ENCODE measurements at regions not wholly inside any gene's neighbourhood (a gene's known extent, or its start where the extent isn't known, plus 50 kb on each side); places are given as distances from the start of the nearest gene placed in this dataset.
"Not testable (repeated sequence)": the region's sequence is repeated elsewhere in the genome, so short reads cannot be mapped to it uniquely, and the experiment has no call there.

- in situ Hi-C loops (cut with HindIII; ENCODE audit: extremely low pct_ligation_motif_present, low pct_unique_long_range_greater_than_20kb), result no loop called here
- H3K27me3 ChIP-seq (ENCODE audit: control insufficient read depth in 1 of 2, insufficient read depth in 2 of 2, low read length in 2 of 2), result no peaks in the 10 kb centered on the region
- H3K4me1 ChIP-seq (ENCODE audit: insufficient read depth, low read length), result no peaks in the 10 kb centered on the region
- H3K36me3 ChIP-seq (replicated peaks in 1 of 2; ENCODE audit: control insufficient read depth in 1 of 2, insufficient read depth in 2 of 2, low read length in 2 of 2), result no peaks in the 10 kb centered on the region
- no peaks in the 10 kb centered on the region for H3K79me2 ChIP-seq (ENCODE audit: insufficient read depth, low read length)
- TF ChIP-seq E2F1 (CRISPR knock-in tag; IDR thresholded peaks at IDR 0.05), result no peak
- TF ChIP-seq MAFG (CRISPR knock-in tag; IDR thresholded peaks at IDR 0.05), result no peak
- TF ChIP-seq PHF21A (CRISPR knock-in tag; IDR thresholded peaks at IDR 0.05), result no peak
- intact Hi-C loops (cut with micrococcal nuclease; ENCODE audit: unreplicated experiment), result no loop called here
- H2AFZ ChIP-seq (ENCODE audit: low read length), result no peak overlapping the region
- BruUV-seq (replicated peaks), result no TSS peak
- no peaks in the 10 kb centered on the region for H4K20me1 ChIP-seq (ENCODE audit: insufficient read depth, low read length)
- H3K4me2 ChIP-seq (ENCODE audit: low read depth, low read length), result no peak overlapping the region
- ATAC-seq (no peak), DNase-seq (ENCODE audit: low spot score) (no peak), FAIRE-seq (no peak)
- WGBS (ENCODE audit: low lambda C conversion rate), result under 1% methylated on average over 3 of the region's 3 CpGs
- no peaks in the 10 kb centered on the region for H3K9me3 ChIP-seq (ENCODE audit: low read length)
- no peak overlapping the region for H3K27ac ChIP-seq (ENCODE audit: extremely low read length, insufficient read depth, low read length)
- ChIA-PET POLR2A (no interaction called here), CTCF (ENCODE audit: low intra/inter-chr PET ratio, low total read pairs) (no interaction called here)
- no peak overlapping the region for H3K4me3 ChIP-seq (replicated peaks in 1 of 3; ENCODE audit: insufficient read depth in 1 of 3, low read depth in 2 of 3, low read length in 3 of 3)
- H3K9ac ChIP-seq (ENCODE audit: insufficient read depth, low read depth, low read length), result no peak overlapping the region
Measured at GRCh38 chr9:102479191-102479590, 515.9 kb upstream of the CYLC2 start.

- H3K9me3 ChIP-seq (ENCODE audit: low read length), result no peaks in the 10 kb centered on the region
- in situ Hi-C loops (cut with HindIII; ENCODE audit: extremely low pct_ligation_motif_present, low pct_unique_long_range_greater_than_20kb), result no loop called here
- no peak overlapping the region for H3K9ac ChIP-seq (ENCODE audit: insufficient read depth, low read depth, low read length)
- CTCF ChIA-PET (ENCODE audit: low intra/inter-chr PET ratio, low total read pairs), result no interaction called here
- H3K4me1 ChIP-seq (ENCODE audit: insufficient read depth, low read length), result no peaks in the 10 kb centered on the region
- intact Hi-C loops (cut with micrococcal nuclease; ENCODE audit: unreplicated experiment), result no loop called here
- WGBS (ENCODE audit: low lambda C conversion rate), result 5% methylated on average over 2 of the region's 2 CpGs
- H3K27me3 ChIP-seq (ENCODE audit: control insufficient read depth in 1 of 2, insufficient read depth in 2 of 2, low read length in 2 of 2), result no peaks in the 10 kb centered on the region
- POLR2A ChIA-PET, result no interaction called here
- DNase-seq (ENCODE audit: low spot score), result no peak
- H3K4me3 ChIP-seq (replicated peaks in 1 of 3; ENCODE audit: insufficient read depth in 1 of 3, low read depth in 2 of 3, low read length in 3 of 3), result no peak overlapping the region
- H3K79me2 ChIP-seq (ENCODE audit: insufficient read depth, low read length), result no peaks in the 10 kb centered on the region
- H3K4me2 ChIP-seq (ENCODE audit: low read depth, low read length), result no peak overlapping the region
- H2AFZ ChIP-seq (ENCODE audit: low read length), result no peak overlapping the region
- FAIRE-seq, result no peak
- TF ChIP-seq ZNF577 (CRISPR knock-in tag; IDR thresholded peaks at IDR 0.05; ENCODE audit: borderline replicate concordance, low read depth), result no peak
- TF ChIP-seq TFDP2 (CRISPR knock-in tag; IDR thresholded peaks at IDR 0.05), result no peak
- no peak for TF ChIP-seq SMYD3 (CRISPR knock-in tag; IDR thresholded peaks at IDR 0.05)
- TF ChIP-seq ZNF160 (CRISPR knock-in tag; IDR thresholded peaks at IDR 0.05), result no peak
- TF ChIP-seq E2F2 (CRISPR knock-in tag; IDR thresholded peaks at IDR 0.05; ENCODE audit: borderline replicate concordance), result no peak
- H4K20me1 ChIP-seq (ENCODE audit: insufficient read depth, low read length), result no peaks in the 10 kb centered on the region
- no peak for ATAC-seq
- BruUV-seq (replicated peaks), result no TSS peak
- H3K27ac ChIP-seq (ENCODE audit: extremely low read length, insufficient read depth, low read length), result no peak overlapping the region
- no peaks in the 10 kb centered on the region for H3K36me3 ChIP-seq (replicated peaks in 1 of 2; ENCODE audit: control insufficient read depth in 1 of 2, insufficient read depth in 2 of 2, low read length in 2 of 2)
Measured at GRCh38 chr9:102474357-102474756, 520.8 kb upstream of the CYLC2 start.

GRCh38 chr9:102469430-102469829 lies 525.7 kb upstream of the CYLC2 start:
- H3K27me3 ChIP-seq (ENCODE audit: control insufficient read depth in 1 of 2, insufficient read depth in 2 of 2, low read length in 2 of 2); DNase-seq (ENCODE audit: low spot score); H3K4me3 ChIP-seq (replicated peaks in 1 of 3; ENCODE audit: insufficient read depth in 1 of 3, low read depth in 2 of 3, low read length in 3 of 3); H3K4me1 ChIP-seq (ENCODE audit: insufficient read depth, low read length); BruUV-seq (replicated peaks); H3K9me3 ChIP-seq (ENCODE audit: low read length); H2AFZ ChIP-seq (ENCODE audit: low read length); H3K79me2 ChIP-seq (ENCODE audit: insufficient read depth, low read length); in situ Hi-C loops (cut with HindIII; ENCODE audit: extremely low pct_ligation_motif_present, low pct_unique_long_range_greater_than_20kb); CTCF ChIA-PET (ENCODE audit: low intra/inter-chr PET ratio, low total read pairs); FAIRE-seq; H3K27ac ChIP-seq (ENCODE audit: extremely low read length, insufficient read depth, low read length); POLR2A ChIA-PET; ATAC-seq; H4K20me1 ChIP-seq (ENCODE audit: insufficient read depth, low read length); intact Hi-C loops (cut with micrococcal nuclease; ENCODE audit: unreplicated experiment); H3K36me3 ChIP-seq (replicated peaks in 1 of 2; ENCODE audit: control insufficient read depth in 1 of 2, insufficient read depth in 2 of 2, low read length in 2 of 2); H3K9ac ChIP-seq (ENCODE audit: insufficient read depth, low read depth, low read length); H3K4me2 ChIP-seq (ENCODE audit: low read depth, low read length): not testable (repeated sequence)
- WGBS (ENCODE audit: low lambda C conversion rate), result 53% methylated on average over 7 of the region's 7 CpGs

Data from HepG2 (cell line).